GM10248 (cell line): ENCODE measurements at regions not wholly inside any gene's neighbourhood (a gene's known extent, or its start where the extent isn't known, plus 50 kb on each side); places are given as distances from the start of the nearest gene placed in this dataset.

Experiments
- CTCF ChIA-PET: fragments of 300-600 bp; sonication (Branson Sonifier 250); formaldehyde crosslinking; extraction: SDS; loops from one replicate; lab custom pipeline; 2021; ENCODE audit warnings: antibody characterized with exemption; lab: Yijun Ruan, JAX
- POLR2A ChIA-PET: fragments of 350-650 bp; sonication (Branson Sonifier 250); formaldehyde crosslinking; extraction: SDS; loops from one replicate; lab custom pipeline; 2020; ENCODE audit warnings: antibody characterized with exemption; lab: Yijun Ruan, JAX
- DNase-seq: peaks from one replicate; pipeline ENCODE4 v3.0.0; 2012; ENCODE audit errors: extremely low spot score
- CTCF ChIP-seq: IDR thresholded peaks from 2 replicates; pipeline ENCODE4 v1.5.1; 2012; ENCODE audit warnings: mild to moderate bottlenecking, low read depth; ENCODE audit errors: extremely low read depth, missing control alignments, control extremely low read depth

- no peak for DNase-seq
- no peak for TF ChIP-seq CTCF
- POLR2A ChIA-PET, result no interaction called here
- CTCF ChIA-PET, result no interaction called here
These were observed 55.8 kb downstream of the KCNE4 start for GRCh38 chr2:223107825-223108224.

- no peak for TF ChIP-seq CTCF
- ChIA-PET POLR2A (no interaction called here), CTCF (no interaction called here)
- no peak for DNase-seq
These were observed 56.5 kb downstream of the KCNE4 start for GRCh38 chr2:223108351-223109050.

DNA sequence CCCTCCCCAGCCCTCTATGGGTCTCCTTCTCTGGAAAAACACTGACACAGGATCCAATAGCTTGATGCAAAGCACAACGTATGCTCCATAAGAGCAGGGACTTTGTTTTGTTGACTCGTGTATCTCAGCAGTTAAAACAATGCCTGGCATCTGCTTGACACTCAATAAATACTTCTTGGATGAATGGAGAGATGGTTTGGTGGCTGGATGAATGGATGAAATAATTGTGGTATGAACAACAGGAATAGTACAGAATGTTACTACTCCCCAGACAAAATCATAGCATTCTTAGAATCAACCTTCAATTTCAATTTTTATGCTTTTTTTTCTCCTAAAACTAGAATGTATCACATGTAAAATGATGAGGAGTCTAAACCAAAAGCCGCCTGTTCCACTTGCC is 57.4 kb downstream of the KCNE4 start:
- CTCF ChIA-PET, result interaction anchor here (1.0 to 1.7 kb wide), 2 partner anchors 8 to 10 kb away, joined by 3 to 7 read pairs; no protein-coding TSS in a partner anchor
- no peak for TF ChIP-seq CTCF
- POLR2A ChIA-PET, result no interaction called here
- no peak for DNase-seq

DNA sequence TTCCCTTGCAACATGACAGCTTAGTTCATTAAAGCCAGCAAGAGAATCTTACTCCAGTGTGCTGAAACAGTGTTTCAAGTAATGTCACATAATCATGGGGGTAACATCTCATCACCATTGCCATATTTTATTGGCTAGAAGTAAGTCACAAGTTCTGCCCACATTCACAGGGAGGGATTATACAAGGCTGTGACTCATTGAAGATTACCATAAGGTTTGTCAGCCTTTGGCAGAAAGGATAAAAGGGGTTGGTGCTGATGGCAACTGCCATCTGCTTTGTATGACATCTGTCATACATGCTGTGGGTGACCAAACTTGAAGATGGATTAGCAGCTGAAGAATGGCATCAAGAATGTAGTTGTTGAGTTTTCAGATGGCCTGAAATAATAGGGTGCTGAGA is 61.2 kb downstream of the KCNE4 start:
- ChIA-PET POLR2A (no interaction called here), CTCF (interaction anchor here (2.6 kb wide), 1 partner anchor 11 kb away, joined by 20 read pairs; no protein-coding TSS in a partner anchor)
- TF ChIP-seq CTCF, result no peak
- no peak for DNase-seq

DNA sequence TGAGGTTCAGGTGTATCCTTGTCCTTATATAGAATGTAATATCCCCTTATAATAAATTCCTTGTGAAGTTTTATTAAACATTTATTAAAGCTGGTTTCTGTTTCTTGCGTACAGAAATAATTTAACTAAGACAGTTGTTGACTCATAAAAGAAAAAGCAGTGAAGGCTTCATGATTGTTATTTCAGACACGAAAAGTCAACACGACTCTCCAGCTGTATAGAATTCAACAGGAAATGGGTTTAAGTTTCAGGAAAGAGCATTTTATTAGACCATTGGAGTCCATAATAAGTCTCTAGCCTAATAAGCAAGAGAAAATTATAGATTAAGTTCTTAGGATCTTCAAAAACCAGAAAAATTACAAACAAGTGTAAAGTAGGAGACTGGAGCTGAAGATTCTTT is 62.2 kb downstream of the KCNE4 start:
- POLR2A ChIA-PET, result no interaction called here
- no peak for DNase-seq

GRCh38 chr2:223114917-223115316 is 62.9 kb downstream of the KCNE4 start:
- no peak for DNase-seq
- ChIA-PET POLR2A (no interaction called here), CTCF (interaction anchor here (2.6 kb wide), 1 partner anchor 13 kb away, joined by 20 read pairs; no protein-coding TSS in a partner anchor)
- TF ChIP-seq CTCF, result no peak

More for the DNA sequence above, 62.2 kb downstream of the KCNE4 start:
- TF ChIP-seq CTCF, result no peak
- CTCF ChIA-PET, result interaction anchor here (1.1 to 2.6 kb wide), 2 partner anchors 12 to 15 kb away, joined by 3 to 20 read pairs; no protein-coding TSS in a partner anchor
